ENCODE measurements at regions not wholly inside any gene's neighbourhood (a gene's known extent, or its start where the extent isn't known, plus 50 kb on each side); places are given as distances from the start of the nearest gene placed in this dataset.

DNA sequence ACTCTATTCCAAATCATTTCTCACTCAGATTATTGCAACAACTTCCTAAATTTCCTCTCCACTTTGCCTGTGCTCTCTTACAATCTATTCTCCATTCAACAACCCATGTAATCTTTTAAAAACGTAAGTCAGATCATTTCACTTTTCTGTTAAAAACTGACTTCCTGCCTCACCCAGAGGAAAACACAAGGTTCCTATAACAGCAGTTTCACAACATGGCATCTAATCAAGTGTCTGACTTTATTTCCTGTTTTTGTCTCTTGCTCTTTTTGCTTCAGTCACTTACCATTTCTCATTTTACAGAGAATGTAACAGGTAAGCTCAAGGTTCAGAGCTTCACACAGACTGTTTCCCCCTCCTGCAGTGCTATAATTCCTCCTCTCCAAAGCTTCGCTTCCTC, 560.7 kb downstream of the LRRIQ3 start:
- TF ChIP-seq, protein P1, sequence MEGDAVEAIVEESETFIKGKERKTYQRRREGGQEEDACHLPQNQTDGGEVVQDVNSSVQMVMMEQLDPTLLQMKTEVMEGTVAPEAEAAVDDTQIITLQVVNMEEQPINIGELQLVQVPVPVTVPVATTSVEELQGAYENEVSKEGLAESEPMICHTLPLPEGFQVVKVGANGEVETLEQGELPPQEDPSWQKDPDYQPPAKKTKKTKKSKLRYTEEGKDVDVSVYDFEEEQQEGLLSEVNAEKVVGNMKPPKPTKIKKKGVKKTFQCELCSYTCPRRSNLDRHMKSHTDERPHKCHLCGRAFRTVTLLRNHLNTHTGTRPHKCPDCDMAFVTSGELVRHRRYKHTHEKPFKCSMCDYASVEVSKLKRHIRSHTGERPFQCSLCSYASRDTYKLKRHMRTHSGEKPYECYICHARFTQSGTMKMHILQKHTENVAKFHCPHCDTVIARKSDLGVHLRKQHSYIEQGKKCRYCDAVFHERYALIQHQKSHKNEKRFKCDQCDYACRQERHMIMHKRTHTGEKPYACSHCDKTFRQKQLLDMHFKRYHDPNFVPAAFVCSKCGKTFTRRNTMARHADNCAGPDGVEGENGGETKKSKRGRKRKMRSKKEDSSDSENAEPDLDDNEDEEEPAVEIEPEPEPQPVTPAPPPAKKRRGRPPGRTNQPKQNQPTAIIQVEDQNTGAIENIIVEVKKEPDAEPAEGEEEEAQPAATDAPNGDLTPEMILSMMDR (IDR thresholded peaks at IDR 0.05): no peak
- TF ChIP-seq EP300 (IDR thresholded peaks at IDR 0.05): no peak
- TF ChIP-seq POLR2A (IDR thresholded peaks at IDR 0.05): no peak
- no peak for TF ChIP-seq POLR2AphosphoS5 (IDR thresholded peaks at IDR 0.05)
